KMS-11 (cell line): ENCODE measurements at regions not wholly inside any gene's neighbourhood (a gene's known extent, or its start where the extent isn't known, plus 50 kb on each side); places are given as distances from the start of the nearest gene placed in this dataset.

Source experiments
- H2AFZ ChIP-seq: fragments of 200-600 bp; sonication (generic); 2 replicates; pipeline ENCODE4 v1.6.1; 2016; ENCODE audit warnings: antibody characterized with exemption, mixed run types, low read depth
- H3K27ac ChIP-seq: fragments of 200-600 bp; sonication (generic); 2 replicates; pipeline ENCODE4 v1.6.1; 2016; ENCODE audit warnings: mild to moderate bottlenecking, mixed run types
- H3K27me3 ChIP-seq: fragments of 200-600 bp; sonication (generic); 2 replicates; pipeline ENCODE4 v1.6.1; 2017; ENCODE audit warnings: mild to moderate bottlenecking, low read depth, mixed run types, moderate library complexity; ENCODE audit not compliant: insufficient read depth
- H3K36me3 ChIP-seq: fragments of 200-600 bp; sonication (generic); 2 replicates; pipeline ENCODE4 v1.6.1; 2017; ENCODE audit warnings: mild to moderate bottlenecking, mixed run types; ENCODE audit not compliant: insufficient read depth
- H3K4me1 ChIP-seq: fragments of 200-600 bp; sonication (generic); 2 replicates; pipeline ENCODE4 v1.6.1; 2016; ENCODE audit warnings: mild to moderate bottlenecking, low read depth, mixed run types; ENCODE audit not compliant: poor library complexity, severe bottlenecking
- H3K4me2 ChIP-seq: fragments of 200-600 bp; sonication (generic); 2 replicates; pipeline ENCODE4 v1.7.0; 2016; ENCODE audit warnings: mild to moderate bottlenecking, mixed run types
- H3K4me3 ChIP-seq: fragments of 200-600 bp; sonication (generic); IDR thresholded peaks from 2 replicates; pipeline ENCODE4 v1.6.1; 2017; ENCODE audit warnings: low read depth, low read length, mixed read lengths; ENCODE audit not compliant: insufficient read depth
- H3K79me2 ChIP-seq: fragments of 200-600 bp; sonication (generic); 2 replicates; pipeline ENCODE4 v1.6.1; 2016; ENCODE audit warnings: low read depth, mixed run types; ENCODE audit not compliant: insufficient read depth
- H3K9ac ChIP-seq: fragments of 200-600 bp; sonication (generic); 2 replicates; pipeline ENCODE4 v1.6.1; 2016; ENCODE audit warnings: mild to moderate bottlenecking, mixed run types
- H4K20me1 ChIP-seq: fragments of 200-600 bp; sonication (generic); 2 replicates; pipeline ENCODE4 v1.6.1; 2016; ENCODE audit warnings: mild to moderate bottlenecking, mixed run types; ENCODE audit not compliant: insufficient read depth
- CTCF ChIP-seq: fragments of 200-600 bp; sonication (generic); conservative IDR thresholded peaks from 2 replicates; pipeline ENCODE4 v1.6.1; 2017; ENCODE audit warnings: low read depth, mild to moderate bottlenecking, antibody characterized with exemption, low read length, moderate library complexity, mixed read lengths

GRCh38 chr17:6936370-6937028 is 59.4 kb upstream of the ALOX12 start:
- H3K4me2 ChIP-seq = no peak overlapping the region
- H3K4me3 ChIP-seq = no peak overlapping the region
- H4K20me1 ChIP-seq = no peaks in the 10 kb centered on the region
- TF ChIP-seq CTCF = no peak
- H2AFZ ChIP-seq = no peak overlapping the region
- no peaks in the 10 kb centered on the region for H3K36me3 ChIP-seq
- no peaks in the 10 kb centered on the region for H3K79me2 ChIP-seq
- H3K9ac ChIP-seq = no peak overlapping the region
- no peak overlapping the region for H3K27ac ChIP-seq
- no peaks in the 10 kb centered on the region for H3K27me3 ChIP-seq
- no peaks in the 10 kb centered on the region for H3K4me1 ChIP-seq

GRCh38 chr17:6938637-6939036 is 57.2 kb upstream of the ALOX12 start:
- TF ChIP-seq CTCF = no peak
- no peaks in the 10 kb centered on the region for H4K20me1 ChIP-seq
- no peak overlapping the region for H2AFZ ChIP-seq

GRCh38 chr17:6940186-6940649 is 55.6 kb upstream of the ALOX12 start:
- H2AFZ ChIP-seq = no peak overlapping the region
- no peaks in the 10 kb centered on the region for H4K20me1 ChIP-seq
- no peak overlapping the region for H3K9ac ChIP-seq
- no peak overlapping the region for H3K4me2 ChIP-seq
- no peak overlapping the region for H3K27ac ChIP-seq
- no peaks in the 10 kb centered on the region for H3K36me3 ChIP-seq
- no peak overlapping the region for H3K4me3 ChIP-seq
- H3K4me1 ChIP-seq = no peaks in the 10 kb centered on the region
- no peaks in the 10 kb centered on the region for H3K27me3 ChIP-seq
- no peaks in the 10 kb centered on the region for H3K79me2 ChIP-seq
- no peak for TF ChIP-seq CTCF

More at GRCh38 chr17:6938637-6939036, 57.2 kb upstream of the ALOX12 start:
- no peaks in the 10 kb centered on the region for H3K27me3 ChIP-seq
- H3K9ac ChIP-seq = no peak overlapping the region
- H3K4me3 ChIP-seq = no peak overlapping the region
- no peak overlapping the region for H3K4me2 ChIP-seq
- H3K4me1 ChIP-seq = no peaks in the 10 kb centered on the region
- no peaks in the 10 kb centered on the region for H3K36me3 ChIP-seq
- no peaks in the 10 kb centered on the region for H3K79me2 ChIP-seq
- H3K27ac ChIP-seq = no peak overlapping the region

GRCh38 chr17:6941989-6942388 is 53.9 kb upstream of the ALOX12 start:
- no peak overlapping the region for H3K9ac ChIP-seq
- H4K20me1 ChIP-seq = no peaks in the 10 kb centered on the region
- no peaks in the 10 kb centered on the region for H3K36me3 ChIP-seq
- no peaks in the 10 kb centered on the region for H3K79me2 ChIP-seq
- H3K4me3 ChIP-seq = no peak overlapping the region
- no peaks in the 10 kb centered on the region for H3K27me3 ChIP-seq
- H3K4me1 ChIP-seq = no peaks in the 10 kb centered on the region
- no peak overlapping the region for H3K4me2 ChIP-seq
- TF ChIP-seq CTCF = no peak
- no peak overlapping the region for H2AFZ ChIP-seq
- no peak overlapping the region for H3K27ac ChIP-seq
